GM18907 (cell line): ENCODE measurements at regions not wholly inside any gene's neighbourhood (a gene's known extent, or its start where the extent isn't known, plus 50 kb on each side); places are given as distances from the start of the nearest gene placed in this dataset.
A peak's percentile ranks its signal among the peaks of the same experiment; 100 is the strongest.

Source experiments
- ATAC-seq: cut with Tn5 transposase; IDR thresholded peaks from one replicate; pipeline ENCODE4 v1.9.1; 2021; ENCODE audit warnings: mild to moderate bottlenecking, moderate library complexity; ENCODE audit not compliant: unreplicated experiment

DNA sequence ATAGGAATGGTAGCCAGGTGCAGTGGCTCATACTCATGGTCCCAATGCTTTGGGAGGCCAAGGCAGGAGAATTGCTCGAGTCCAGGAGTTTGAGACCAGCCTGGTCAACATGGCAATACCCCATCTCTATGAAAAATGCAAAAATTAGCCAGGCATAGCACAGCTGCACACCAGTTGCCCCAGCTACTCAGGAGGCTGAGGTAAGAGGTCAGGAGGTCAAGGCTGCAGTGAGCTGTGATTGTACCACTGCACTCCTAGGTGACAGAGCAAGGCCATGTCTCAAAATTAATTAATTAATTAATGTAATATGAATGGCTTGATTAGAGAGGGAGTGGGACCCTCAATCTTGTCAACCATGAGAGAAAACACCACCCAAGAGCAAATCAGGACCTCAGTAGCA, 198.7 kb upstream of the DUSP10 start:
- ATAC-seq: no peak

DNA sequence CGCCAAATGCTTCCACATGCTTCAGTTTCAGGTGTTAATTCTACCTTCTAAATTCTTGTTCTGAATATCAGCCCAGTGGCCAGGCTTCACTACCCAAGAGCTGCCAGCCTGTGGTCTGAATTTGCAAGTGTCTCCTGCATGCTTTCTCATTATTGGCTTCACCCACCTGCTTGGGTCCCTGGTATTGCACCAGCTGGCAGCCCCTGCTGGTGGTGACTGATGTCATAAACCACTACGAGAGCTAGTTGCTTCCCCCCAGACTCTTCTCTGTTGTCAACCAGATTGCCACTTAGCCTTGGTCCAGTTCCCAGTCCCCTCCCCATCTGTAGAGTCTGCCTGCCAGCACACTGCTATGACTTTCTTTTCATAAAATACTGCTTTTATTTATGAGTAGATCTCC, 197.7 kb upstream of the DUSP10 start:
- ATAC-seq: peak; percentile 89

DNA sequence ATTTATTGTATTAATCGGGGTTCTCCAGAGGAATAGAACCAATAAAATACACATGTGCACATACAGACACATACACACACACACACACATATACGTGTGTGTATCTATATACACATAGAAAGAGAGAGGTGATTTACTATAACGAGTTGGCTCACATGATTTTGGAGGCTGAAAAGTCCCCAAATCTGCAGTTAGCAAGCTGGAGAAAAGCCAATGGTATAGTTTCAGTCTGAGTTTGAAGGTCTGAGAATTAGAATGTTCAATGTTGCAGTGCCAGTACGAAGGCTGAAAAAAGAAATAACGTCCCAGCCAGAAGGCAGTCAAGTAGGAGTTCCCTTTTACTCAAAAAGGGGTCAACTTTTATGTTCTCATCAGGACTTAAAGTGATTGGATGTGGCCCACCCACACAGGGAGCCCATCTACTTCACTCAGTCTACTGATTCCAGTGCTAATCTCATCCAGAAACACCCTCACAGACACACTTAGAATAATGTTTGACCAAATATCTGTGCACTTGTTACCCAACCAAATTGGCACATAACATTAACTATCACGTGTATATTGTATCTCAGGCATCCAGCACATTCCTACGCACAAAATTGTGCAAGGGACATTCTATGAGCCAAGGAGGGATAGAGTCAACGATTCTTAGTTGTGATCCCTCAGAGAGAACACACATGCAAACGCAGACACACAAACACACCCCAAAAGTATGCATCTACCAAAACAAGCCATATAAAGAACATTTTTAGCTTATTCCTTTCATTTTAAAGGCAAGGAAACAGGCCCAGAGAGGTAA, 195.5 kb upstream of the DUSP10 start:
- peak; percentile 48 for ATAC-seq

DNA sequence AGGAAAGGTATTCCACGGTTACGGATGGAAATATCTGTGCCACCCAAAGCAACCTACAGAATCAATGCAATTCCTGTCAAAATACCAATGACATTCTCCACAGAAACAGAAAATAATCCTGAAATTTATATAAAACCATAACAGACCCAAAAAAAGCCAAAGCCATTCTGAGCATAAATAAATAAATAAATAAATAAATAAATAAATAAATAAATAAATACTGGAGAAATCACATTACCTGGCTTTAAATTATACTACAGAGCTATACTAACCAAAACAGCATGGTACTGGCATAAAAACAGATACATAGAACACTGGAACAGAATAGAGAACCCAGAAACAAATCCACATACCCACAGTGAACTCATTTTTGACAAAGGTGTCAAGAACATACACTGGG, 191.9 kb upstream of the DUSP10 start:
- ATAC-seq: no peak

GRCh38 chr1:221926441-221926840, 184.6 kb upstream of the DUSP10 start:
- ATAC-seq: no peak

DNA sequence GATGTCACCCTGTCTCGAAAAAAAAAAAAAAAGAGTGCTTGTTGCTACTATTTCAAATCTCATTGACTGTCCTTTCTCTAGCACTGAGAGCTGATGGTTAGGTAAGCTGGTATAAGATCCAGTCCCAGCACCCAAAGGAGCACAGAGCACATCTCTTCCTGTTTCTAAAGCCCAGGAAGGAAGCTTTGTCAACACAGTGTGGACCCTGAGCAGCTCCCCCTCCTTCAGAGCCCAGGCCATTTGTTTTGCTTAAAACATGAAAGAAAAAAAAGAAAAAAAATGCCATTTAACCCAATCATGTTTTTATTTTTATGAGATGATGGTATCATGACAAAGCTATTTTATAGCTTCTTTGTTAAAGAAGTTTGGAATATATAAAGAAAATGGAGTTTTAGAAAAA, 184.1 kb upstream of the DUSP10 start:
- no peak for ATAC-seq

DNA sequence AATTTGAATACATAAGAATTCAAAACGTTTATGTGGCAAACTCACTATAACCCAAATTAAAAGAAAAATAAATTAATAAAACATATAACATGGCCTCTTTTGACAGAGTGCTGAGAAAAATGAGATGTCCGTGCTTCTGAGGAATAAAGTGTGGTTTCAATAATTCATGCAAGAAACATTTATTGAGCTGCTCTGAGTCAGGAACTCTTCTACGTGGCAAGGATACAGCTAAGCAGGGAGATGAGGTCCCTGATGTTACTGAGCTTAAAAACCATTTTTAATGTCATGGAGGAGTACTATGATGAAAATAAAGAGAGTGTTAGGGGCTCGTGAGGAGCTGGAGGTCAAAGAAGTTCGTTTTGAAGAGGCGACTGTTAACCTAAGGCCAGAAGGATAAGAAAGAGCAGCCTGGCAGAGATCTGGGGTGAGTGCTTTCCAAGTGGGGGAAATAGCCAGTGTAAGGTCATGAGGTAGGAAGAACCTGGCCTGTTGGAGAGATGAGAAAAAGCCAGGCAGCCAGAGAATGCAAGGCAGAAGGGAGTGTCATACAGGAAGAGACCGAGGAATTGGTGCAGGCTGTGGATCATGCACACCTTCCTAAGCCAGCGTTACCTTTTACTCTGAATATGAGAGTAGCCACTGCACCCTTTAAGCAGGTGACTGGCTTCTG, 182.2 kb upstream of the DUSP10 start:
- ATAC-seq: no peak

DNA sequence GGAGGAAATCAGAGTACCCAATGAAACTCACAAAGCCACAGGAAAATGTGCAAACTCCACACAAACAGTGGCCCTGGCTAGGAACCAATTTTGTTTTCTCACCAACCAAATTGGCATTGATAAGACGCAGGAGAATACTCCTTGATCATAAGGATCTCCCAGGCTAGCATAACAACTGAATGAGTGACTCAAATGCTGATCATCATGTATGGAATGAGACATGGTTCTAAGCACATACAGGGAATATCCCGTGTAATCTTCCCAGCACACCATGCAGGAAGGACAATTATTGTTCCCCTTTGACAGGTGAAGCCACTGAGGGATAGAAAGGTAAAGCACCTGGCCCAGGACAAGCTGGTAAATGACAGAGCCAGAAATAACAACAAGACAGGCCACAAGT, 180.0 kb upstream of the DUSP10 start:
- ATAC-seq: no peak

DNA sequence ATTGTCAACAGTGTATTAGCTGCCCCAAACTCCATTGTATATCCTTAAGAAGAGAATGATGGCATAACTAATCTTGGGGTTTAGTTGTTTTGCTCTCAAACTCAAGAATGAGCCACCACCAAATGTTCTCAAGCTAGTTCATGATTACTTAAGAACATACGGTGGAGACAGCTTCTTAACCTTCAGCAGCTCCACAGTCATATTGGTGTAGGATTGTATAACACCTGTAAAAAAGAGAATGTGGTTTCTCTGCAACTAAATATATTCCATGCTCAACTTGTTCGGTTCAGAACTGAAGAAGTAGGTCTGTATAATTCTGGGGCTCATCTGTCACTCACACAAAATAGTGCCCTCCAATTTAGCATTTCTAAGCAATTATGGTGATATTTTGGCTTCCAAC, 177.9 kb upstream of the DUSP10 start:
- ATAC-seq: no peak

- ATAC-seq: no peak
These were observed 177.5 kb upstream of the DUSP10 start for GRCh38 chr1:221919341-221919740.

GRCh38 chr1:221916176-221916575, 174.3 kb upstream of the DUSP10 start:
- ATAC-seq: no peak

GRCh38 chr1:221915764-221916163, 173.9 kb upstream of the DUSP10 start:
- no peak for ATAC-seq

DNA sequence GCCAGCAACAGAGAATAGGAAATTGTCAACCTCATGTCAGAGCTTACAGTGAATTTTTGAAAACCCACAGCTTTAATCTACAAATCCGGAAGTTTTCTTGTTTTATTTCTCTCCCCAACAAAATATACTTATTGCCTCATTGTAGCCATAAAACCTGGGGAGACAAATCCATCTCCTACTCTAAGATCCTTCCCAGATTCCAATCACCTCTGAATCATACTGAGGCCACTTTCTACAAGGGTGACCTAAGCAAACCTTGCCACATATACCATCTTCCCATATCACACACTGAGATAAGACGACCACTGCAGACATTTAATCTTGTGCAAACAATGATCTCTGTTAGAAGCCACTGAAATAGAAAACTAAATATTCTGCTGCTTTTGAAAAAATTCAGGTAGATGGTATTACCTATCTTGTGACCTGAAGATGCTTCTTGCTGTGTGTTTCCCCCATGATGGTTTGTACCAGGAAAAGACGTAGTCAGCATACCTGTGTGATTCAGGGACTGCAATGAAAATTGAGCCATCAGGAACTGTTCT, 171.5 kb upstream of the DUSP10 start:
- ATAC-seq: no peak

DNA sequence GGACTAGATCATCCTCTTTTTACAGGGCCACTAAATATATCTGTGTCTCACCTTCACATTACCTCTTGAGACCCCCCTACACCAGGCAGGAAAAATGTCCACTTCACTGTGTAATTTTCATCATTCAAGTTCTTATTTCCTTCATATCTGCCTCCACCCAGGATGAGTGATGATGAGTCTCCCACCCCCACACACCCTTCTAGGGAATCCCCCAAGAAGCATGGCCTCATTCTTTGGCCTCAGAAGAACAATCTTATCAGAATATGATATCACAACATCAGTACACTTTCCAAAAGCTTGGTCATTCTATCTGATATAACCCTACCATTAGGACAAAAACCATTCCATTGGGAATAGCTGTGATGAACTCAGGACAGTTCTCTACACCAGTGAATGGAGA, 170.3 kb upstream of the DUSP10 start:
- ATAC-seq: no peak

- peak; percentile 73 for ATAC-seq
These were observed 169.8 kb upstream of the DUSP10 start for GRCh38 chr1:221911714-221912113.

DNA sequence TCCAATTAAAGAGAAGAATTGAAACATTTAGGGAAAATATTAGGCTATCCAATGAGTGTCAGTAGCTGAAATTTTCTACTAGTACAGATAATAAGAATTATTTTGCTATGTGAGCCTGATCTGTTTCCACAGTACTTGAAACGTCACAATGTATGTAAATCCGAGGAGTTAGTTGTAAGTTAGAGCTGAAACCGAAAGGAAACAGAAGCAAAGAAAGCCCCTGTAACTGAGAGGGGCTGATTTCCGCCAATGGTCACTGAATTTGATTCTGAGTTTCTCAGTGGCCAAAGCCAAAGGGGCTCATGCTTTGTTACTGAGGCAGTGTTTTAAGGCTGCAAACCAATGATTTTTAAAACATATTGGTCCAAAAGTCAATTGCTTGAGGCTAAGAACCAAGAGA, 168.3 kb upstream of the DUSP10 start:
- no peak for ATAC-seq

GRCh38 chr1:221908573-221908972, 166.7 kb upstream of the DUSP10 start:
- no peak for ATAC-seq

DNA sequence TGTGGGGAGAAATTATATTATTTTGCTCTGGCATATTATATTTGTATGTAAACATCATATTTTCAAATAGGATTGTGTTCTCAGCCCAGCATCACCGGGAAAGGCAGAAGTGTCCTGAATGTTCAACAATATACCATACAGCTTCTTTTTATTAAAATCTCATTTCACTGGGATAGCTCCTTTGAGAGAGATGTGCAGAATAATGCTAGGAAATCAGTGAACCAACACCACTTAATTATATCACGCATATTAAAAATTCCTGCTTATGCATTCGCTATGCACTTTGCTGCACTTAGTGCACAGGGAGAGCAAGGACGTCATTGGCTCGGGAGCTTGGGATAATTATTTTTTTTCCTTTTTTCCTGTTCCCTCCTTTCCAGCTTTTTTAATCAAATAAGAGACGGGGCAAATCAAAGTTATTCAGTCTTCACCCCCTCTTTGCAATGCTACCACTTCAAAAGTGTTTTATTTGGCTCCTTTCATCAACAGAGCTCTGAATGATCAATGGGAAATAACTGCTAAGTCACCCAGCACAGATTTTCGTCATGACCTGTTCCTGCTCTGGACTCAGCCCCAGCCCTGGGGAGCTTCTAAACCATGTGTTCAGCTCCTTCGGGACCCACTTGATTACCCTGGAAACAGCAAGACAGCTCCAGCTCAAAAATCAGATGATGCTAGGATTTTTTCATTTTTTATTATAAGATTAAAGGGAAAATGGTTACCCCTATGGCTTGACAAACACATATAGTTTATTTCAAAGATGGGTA, 165.5 kb upstream of the DUSP10 start:
- ATAC-seq: no peak

DNA sequence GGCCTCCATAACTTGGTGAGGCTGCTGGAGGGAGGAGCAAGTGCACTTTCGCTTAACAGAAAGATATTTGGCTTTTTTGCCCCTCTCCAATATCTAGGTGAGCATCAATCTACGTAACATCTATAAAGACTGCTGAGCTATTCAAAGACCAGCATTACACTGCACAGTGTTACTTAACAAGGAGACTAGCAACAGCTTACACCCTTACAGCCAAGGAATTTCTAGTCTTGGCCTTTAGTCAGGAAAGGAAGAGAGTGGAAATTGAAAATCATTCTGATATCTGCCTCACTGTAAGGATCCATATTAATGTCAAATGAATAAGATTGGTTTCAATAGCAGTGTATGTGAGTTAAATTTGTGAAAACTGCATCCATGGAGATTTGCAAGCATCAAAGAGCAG, 163.9 kb upstream of the DUSP10 start:
- ATAC-seq: no peak

DNA sequence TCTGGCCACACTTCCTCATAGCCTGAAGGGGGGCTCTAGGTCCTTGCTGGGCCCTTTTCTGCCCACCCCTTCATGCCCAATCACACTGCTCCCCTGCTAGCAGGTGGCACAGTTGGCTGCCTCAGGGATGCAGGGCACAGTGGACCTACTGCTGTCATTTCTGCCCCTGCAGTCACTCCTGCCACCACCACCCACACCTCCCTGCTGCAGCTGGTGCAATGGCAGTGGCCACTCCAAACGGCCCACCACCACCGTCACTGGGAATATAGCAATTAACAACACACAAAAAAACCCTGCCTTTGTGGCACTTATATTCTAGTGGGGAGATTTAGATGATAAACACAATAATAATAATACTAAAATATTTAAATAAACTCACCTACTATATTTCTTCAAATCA, 162.4 kb upstream of the DUSP10 start:
- no peak for ATAC-seq

GRCh38 chr1:221903594-221903993, 161.7 kb upstream of the DUSP10 start:
- ATAC-seq: no peak

- ATAC-seq: no peak
These were observed 161.1 kb upstream of the DUSP10 start for GRCh38 chr1:221902961-221903360.
